Epithelial cell of proximal tubule (primary cell): ENCODE measurements at regions not wholly inside any gene's neighbourhood (a gene's known extent, or its start where the extent isn't known, plus 50 kb on each side); places are given as distances from the start of the nearest gene placed in this dataset.

ENCODE experiments used
- DNase-seq: peaks from one replicate; pipeline ENCODE4 v3.0.0-alpha.2; 2011; ENCODE audit warnings: low read depth
- H3K4me3 ChIP-seq: 2 replicates; pipeline ENCODE4 v1.5.1; 2011; ENCODE audit warnings: low read depth, mild to moderate bottlenecking, low read length
- TF ChIP-seq, protein P1 (sequence below): conservative IDR thresholded peaks from 2 replicates; pipeline ENCODE4 v1.5.1; 2012; ENCODE audit warnings: low read depth, mild to moderate bottlenecking, low read length

DNA sequence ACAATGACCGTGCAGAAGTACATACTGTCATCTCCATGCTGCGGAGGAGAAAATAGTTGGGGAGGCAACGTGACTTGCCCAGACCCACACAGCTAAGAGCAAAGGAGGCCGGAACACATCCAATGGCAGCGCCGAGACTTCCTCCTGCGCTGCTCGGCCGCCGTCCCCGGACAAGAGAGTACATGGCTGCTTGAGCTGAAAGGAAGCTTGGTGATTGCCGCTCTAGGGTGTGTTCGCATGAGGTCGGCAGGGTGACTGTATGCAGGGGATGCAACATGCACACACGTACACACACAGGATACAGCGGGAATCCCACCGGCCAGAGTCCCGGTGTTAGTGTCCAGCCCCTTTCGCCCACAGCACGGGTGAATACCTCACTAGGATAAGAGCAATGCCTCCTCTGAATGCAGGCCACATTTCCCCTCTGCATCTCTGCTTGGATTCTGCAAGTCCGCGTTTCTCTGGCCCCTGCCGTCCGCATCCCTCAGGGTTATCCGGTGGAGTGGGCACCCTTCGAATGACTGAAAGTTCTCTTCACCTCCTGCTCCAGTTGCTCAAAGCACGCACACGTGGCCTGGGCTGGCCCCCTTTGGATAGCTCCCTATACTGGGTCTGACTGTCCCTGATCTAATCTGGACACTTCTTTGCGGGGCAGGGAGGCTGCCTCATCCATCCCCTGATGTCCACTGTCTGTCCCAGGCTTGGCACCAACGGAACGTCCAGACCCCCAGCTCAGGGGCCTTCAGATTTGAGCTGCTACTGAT lies 78.8 kb downstream of the GSC start:
- TF ChIP-seq, protein P1, sequence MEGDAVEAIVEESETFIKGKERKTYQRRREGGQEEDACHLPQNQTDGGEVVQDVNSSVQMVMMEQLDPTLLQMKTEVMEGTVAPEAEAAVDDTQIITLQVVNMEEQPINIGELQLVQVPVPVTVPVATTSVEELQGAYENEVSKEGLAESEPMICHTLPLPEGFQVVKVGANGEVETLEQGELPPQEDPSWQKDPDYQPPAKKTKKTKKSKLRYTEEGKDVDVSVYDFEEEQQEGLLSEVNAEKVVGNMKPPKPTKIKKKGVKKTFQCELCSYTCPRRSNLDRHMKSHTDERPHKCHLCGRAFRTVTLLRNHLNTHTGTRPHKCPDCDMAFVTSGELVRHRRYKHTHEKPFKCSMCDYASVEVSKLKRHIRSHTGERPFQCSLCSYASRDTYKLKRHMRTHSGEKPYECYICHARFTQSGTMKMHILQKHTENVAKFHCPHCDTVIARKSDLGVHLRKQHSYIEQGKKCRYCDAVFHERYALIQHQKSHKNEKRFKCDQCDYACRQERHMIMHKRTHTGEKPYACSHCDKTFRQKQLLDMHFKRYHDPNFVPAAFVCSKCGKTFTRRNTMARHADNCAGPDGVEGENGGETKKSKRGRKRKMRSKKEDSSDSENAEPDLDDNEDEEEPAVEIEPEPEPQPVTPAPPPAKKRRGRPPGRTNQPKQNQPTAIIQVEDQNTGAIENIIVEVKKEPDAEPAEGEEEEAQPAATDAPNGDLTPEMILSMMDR, result no peak
- no peak overlapping the region for H3K4me3 ChIP-seq
- no peak for DNase-seq

DNA sequence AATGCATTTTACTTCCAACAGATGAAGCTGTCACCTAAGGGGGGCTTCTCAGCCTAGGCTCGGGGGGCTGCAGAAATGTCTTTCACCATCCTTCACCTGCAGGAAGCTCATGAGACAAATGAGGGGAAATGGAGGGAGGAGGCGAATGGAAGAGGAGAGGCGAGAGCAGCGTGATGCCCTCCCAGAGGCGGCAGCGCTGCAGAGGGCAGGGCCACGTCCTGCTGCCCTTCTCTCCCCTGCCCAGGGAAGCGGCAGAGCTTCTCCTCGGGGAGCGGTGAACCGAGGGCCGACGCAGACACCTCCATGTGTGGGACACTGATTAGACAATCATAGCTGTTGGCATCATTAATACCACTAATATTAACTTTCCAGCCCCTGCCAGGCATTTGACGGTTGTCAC lies 78.3 kb downstream of the SERPINA3 start:
- TF ChIP-seq, protein P1, result no peak
- H3K4me3 ChIP-seq, result no peak overlapping the region
- DNase-seq, result no peak

DNA sequence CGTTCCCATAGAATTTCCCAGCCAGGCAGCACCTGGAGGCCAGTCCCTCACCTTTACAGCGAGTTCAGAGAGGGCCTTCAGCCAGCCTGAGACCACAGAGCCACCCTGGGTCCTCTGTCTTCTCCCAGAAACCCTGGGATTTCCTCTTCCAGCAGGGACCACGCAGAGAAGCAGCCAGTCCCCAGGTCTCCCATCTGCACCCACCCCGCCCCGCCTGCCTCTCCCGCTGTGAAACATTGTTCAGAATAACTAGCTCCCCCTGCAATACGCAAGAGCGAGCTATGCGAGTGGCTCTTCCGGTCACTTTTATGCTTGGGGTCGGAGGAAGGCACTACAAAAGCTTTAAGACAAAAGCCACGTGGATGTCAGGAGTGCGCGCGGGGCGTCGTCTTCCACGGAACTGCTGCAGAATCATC lies 77.8 kb downstream of the SERPINA3 start:
- H3K4me3 ChIP-seq, result no peak overlapping the region
- TF ChIP-seq, protein P1, result no peak
- no peak for DNase-seq

DNA sequence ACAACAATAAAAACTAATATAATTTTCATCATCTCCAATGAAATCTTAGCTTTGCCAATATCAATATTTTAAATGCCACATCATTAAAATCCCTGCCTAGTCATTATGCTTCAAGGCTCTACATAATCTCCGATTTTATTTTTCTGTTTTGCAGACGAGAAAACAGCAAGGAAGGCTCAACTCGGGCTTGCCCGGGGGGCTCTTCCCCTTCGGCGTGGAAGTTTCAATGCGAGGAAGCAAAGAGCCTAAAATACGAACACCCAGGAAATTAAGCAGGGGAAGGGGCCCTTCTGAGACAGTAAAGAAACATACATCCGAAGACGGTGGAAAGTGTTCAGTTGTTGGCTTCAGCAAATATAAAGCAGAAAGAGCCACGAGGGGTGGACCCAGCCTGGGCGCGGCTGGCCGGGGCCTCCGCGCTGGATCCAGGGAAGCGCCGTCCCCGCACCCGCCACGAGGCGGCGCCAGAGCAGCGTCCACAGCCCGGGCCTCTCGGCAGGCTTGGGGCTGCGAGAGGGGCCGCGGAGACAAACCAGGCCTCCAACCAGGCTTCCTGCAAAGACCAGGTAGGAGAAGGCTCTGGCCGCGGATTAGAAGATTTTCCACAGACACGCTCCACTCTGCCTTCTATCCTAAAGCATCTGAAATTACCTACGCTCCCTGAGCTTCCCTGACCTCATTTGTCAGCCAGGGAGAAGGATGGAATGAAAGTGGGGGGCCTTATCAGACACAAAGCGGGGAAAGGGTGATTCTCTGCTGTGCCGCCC lies 77.2 kb downstream of the SERPINA3 start:
- TF ChIP-seq, protein P1, result peak; percentile 91
- DNase-seq, result no peak
- peak overlapping the region; percentile 3 for H3K4me3 ChIP-seq

DNA sequence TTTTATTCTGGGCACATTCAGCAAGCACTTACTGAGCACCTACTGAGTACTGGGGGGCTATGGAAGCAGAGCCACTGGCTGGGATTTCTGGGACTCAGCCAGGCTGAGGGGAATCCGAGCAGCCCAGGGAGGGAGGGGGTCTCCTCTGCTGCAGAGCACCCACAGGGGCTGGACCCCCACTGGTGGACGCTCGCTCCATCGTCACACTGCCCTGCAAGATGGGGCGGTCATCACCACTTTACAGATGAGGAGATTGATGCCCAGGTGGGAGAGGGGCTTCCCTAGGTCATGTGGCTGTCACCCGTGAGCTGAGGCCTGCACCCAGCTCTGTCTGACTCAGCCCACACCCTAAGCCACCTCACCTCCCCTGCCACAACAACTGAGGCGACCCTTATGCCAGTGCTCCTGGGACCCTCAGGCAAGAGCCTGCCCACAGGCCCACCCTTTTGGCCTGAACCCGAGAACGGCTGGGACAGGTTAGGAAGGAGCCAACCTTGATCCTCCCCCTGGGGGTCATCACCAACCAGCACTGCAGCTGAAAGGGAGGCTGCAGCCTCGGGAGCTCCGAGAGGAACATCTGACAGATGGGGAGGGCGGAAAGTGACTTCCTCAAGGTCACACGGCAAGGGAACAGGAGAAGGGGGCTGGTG lies 74.4 kb downstream of the SERPINA3 start:
- H3K4me3 ChIP-seq, result no peak overlapping the region
- no peak for DNase-seq
- TF ChIP-seq, protein P1, result no peak

DNA sequence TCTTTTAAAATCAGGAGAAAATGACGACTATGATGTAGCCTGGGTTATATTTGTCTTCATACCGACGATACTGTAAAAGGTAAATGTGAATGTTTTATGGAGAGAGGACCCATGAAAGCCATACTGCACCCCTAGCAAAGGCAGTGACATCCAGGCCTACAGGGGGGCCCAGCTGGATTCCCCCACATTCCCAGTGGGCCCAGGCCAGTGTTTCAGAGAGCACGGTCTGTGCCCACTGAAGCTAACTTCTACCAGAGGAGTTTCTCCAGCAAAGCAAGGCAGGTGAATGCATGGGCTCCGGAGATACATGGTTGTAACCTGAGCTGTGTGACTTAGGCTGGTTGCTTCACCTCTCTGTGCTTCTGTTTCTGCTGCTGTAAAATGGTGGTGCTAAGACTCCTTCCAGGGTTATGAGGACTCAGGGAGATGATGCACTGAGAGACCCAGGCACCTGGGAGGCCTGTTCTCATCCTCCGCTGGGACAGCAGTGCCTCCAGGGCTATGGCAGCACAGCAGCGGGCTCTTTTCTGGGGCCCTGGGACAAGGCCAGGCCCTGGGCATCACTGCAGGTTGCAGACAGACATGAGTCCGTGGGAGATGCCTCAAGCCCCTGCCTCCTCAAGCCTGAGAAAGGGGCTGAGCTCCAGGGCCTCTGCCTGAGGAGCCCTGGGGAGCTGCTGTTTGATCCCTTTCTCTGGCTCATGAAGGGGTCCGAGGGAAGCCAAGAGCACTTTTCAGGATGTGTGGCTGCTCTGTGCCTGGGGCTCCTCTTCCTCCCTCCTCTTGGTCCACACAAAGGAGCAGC lies 73.7 kb downstream of the SERPINA3 start:
- no peak for DNase-seq
- TF ChIP-seq, protein P1, result no peak
- H3K4me3 ChIP-seq, result no peak overlapping the region
